GM12878 (cell line): ENCODE measurements at regions not wholly inside any gene's neighbourhood (a gene's known extent, or its start where the extent isn't known, plus 50 kb on each side); places are given as distances from the start of the nearest gene placed in this dataset.

Experiments used
- ATAC-seq: fragments of 200-7000 bp; cut with Tn5 transposase; 3 replicates; pipeline ENCODE4 v1.9.1; 2020; ENCODE audit warnings: mild to moderate bottlenecking, moderate library complexity
- BruUV-seq: library from RNA; stranded (reverse); fragments of 400-500 nt; replicated peaks from 2 replicates; lab custom pipeline; 2021; lab: Mats Ljungman, UMichigan
- CTCF ChIA-PET: fragments of 300-600 bp; sonication (Branson Sonifier 250); formaldehyde crosslinking; extraction: SDS; loops from one replicate; lab custom pipeline; 2021; ENCODE audit warnings: inconsistent platforms; lab: Yijun Ruan, JAX
- POLR2A ChIA-PET: fragments of 350-600 bp; formaldehyde crosslinking; extraction: SDS; loops from one replicate; lab custom pipeline; 2021; ENCODE audit warnings: inconsistent platforms; lab: Charles Lee
- RAD21 ChIA-PET: fragments of 300-600 bp; sonication (Branson Sonifier 250); formaldehyde crosslinking; loops from one replicate; lab custom pipeline; 2023; ENCODE audit warnings: antibody characterized with exemption; ENCODE audit not compliant: unreplicated experiment; lab: Charles Lee
- SMC1A ChIA-PET: fragments of 300-600 bp; sonication (Branson Sonifier 250); formaldehyde crosslinking; loops from one replicate; lab custom pipeline; 2023; ENCODE audit not compliant: unreplicated experiment, uncharacterized antibody; lab: Charles Lee
- DNase-seq: peaks from one replicate; pipeline ENCODE4 v3.0.0-alpha.2; 2011; ENCODE audit warnings: low read depth, low spot score
- FAIRE-seq: peaks from 3 replicates; lab custom pipeline; 2011; peaks lifted over from hg19 to GRCh38; lab: Jason Lieb, UNC
- H2AFZ ChIP-seq: 2 replicates; pipeline ENCODE4 v1.6.0; 2011; ENCODE audit warnings: low read depth, low read length, control low read depth; ENCODE audit not compliant: control insufficient read depth
- H3K27ac ChIP-seq: 2 replicates; pipeline ENCODE4 v1.5.1; 2011; ENCODE audit warnings: control low read depth; ENCODE audit not compliant: control insufficient read depth, insufficient read depth
- H3K27me3 ChIP-seq, 2 experiments: replicated peaks in 1 of 2; 2 replicates each; pipeline versions ENCODE4 v1.6.0 to v1.6.1; 2011; ENCODE audit warnings: low read length in 1 of 2; ENCODE audit not compliant: control insufficient read depth in 2 of 2, insufficient read depth in 2 of 2
- H3K36me3 ChIP-seq, 2 experiments: 2 replicates each; pipeline ENCODE4 v1.5.1; 2011; ENCODE audit warnings: low read length in 1 of 2; ENCODE audit not compliant: control insufficient read depth in 2 of 2, insufficient read depth in 2 of 2
- H3K4me1 ChIP-seq: 2 replicates; pipeline ENCODE4 v1.6.1; 2011; ENCODE audit warnings: mild to moderate bottlenecking, low read length, moderate library complexity, mixed read lengths; ENCODE audit not compliant: control insufficient read depth, insufficient read depth
- H3K4me2 ChIP-seq: 2 replicates; pipeline ENCODE4 v1.6.0; 2011; ENCODE audit warnings: control low read depth; ENCODE audit not compliant: control insufficient read depth, insufficient read depth
- H3K4me3 ChIP-seq: fragments of 200-600 bp; sonication (generic); 2 replicates; pipeline ENCODE4 v1.5.1; 2016
- H3K79me2 ChIP-seq: 2 replicates; pipeline ENCODE4 v1.6.0; 2011; ENCODE audit warnings: low read length; ENCODE audit not compliant: control insufficient read depth, insufficient read depth
- H3K9ac ChIP-seq: 2 replicates; pipeline ENCODE4 v1.8.0; 2011; ENCODE audit warnings: low read length, control low read depth, mixed read lengths; ENCODE audit not compliant: control insufficient read depth, insufficient read depth
- H3K9me3 ChIP-seq: replicated peaks from 3 replicates; pipeline ENCODE4 v1.5.1; 2011; ENCODE audit warnings: mild to moderate bottlenecking, low read length; ENCODE audit not compliant: control insufficient read depth, insufficient read depth
- H4K20me1 ChIP-seq: 2 replicates; pipeline ENCODE4 v1.6.0; 2011; ENCODE audit not compliant: control insufficient read depth, insufficient read depth
- CHD1 ChIP-seq: IDR thresholded peaks from 2 replicates; pipeline ENCODE4 v1.6.1; 2012; ENCODE audit warnings: low read depth, low read length, improper control_type of control experiment
- NBN ChIP-seq: fragments of 450-650 bp; IDR thresholded peaks from 2 replicates; pipeline ENCODE4 v1.6.1; 2016
- NR2C2 ChIP-seq: IDR thresholded peaks from 2 replicates; pipeline ENCODE4 v1.6.1; 2011; ENCODE audit warnings: borderline replicate concordance, low read depth; ENCODE audit not compliant: control insufficient read depth, insufficient read length
- SMC3 ChIP-seq: IDR thresholded peaks from 2 replicates; pipeline ENCODE4 v1.6.1; 2011; ENCODE audit warnings: low read length, improper control_type of control experiment, borderline replicate concordance
- SP1 ChIP-seq: IDR thresholded peaks from one replicate; pipeline ENCODE4 v1.6.1; 2011; ENCODE audit warnings: low read depth, low read length
- ZNF207 ChIP-seq: fragments of 450-650 bp; IDR thresholded peaks from 2 replicates; pipeline ENCODE4 v1.6.1; 2014; ENCODE audit warnings: antibody characterized with exemption, mild to moderate bottlenecking, borderline replicate concordance
- ZNF622 ChIP-seq: fragments of 450-650 bp; IDR thresholded peaks from 2 replicates; pipeline ENCODE4 v1.6.1; 2017; ENCODE audit warnings: mild to moderate bottlenecking, inconsistent platforms
- WGBS: methylation state at CpG from one replicate; pipeline ENCODE4 v1.1.6; 2016; ENCODE audit warnings: low lambda C conversion rate; ENCODE audit not compliant: insufficient replicate concordance, insufficient coverage; ENCODE audit errors: missing lambda C conversion rate; 5-methylcytosine and 5-hydroxymethylcytosine counted together
- in situ Hi-C: fragments of 300-500 bp; cut with MboI; formaldehyde crosslinking; loops from 9 replicates; pipeline ENCODE4 v1.14.3; 2018; ENCODE audit warnings: mixed read lengths
- intact Hi-C: fragments of 100-400 bp; cut with micrococcal nuclease; formaldehyde crosslinking; loops from one replicate; pipeline ENCODE4 v1.14.2; 2022; ENCODE audit not compliant: unreplicated experiment
- TF ChIP-seq, protein P1 (sequence below): fragments of 450-650 bp; IDR thresholded peaks from 2 replicates; pipeline ENCODE4 v1.6.1; 2017; ENCODE audit warnings: mild to moderate bottlenecking, low read depth, inconsistent platforms; ENCODE audit not compliant: poor library complexity, severe bottlenecking

DNA sequence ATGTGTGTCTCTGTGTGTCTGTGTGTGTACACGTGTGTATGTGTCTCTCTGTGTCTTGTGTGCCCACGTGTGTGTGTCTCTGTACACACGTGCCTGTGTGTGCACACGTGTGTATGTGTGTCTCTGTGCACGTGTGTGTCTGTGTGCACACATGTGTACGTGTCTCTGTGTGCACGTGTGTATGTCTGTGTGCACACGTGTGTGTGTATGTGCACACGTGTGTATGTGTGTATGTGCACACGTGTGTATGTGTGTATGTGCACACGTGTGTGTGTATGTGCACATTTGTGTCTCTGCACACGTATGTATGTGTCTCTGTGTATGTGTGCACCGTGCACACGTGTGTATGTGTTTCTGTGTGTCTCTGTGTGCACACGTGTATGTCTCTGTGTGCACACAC lies 248.7 kb upstream of the SHH start:
- Histone ChIP-seq H3K4me1 (no peaks in the 10 kb centered on the region), H3K9ac (no peak overlapping the region), H3K4me3 (no peak overlapping the region), H3K79me2 (no peaks in the 10 kb centered on the region), H3K9me3 (no peaks in the 10 kb centered on the region; the same call in 2 of the 3 replicates), H4K20me1 (no peaks in the 10 kb centered on the region), H2AFZ (no peak overlapping the region), H3K4me2 (no peak overlapping the region), H3K27ac (no peak overlapping the region), H3K27me3 (no peaks in the 10 kb centered on the region; a peak in 1 of 4 replicates), H3K36me3 (no peaks in the 10 kb centered on the region)
- DNase-seq (no peak), FAIRE-seq (no peak), ATAC-seq (no peak)
- in situ Hi-C loops (no loop called here), intact Hi-C loops (no loop called here)
- 46% methylated on average over 15 of the region's 15 CpGs for WGBS
- RAD21 ChIA-PET = no interaction called here
- SMC1A ChIA-PET = no interaction called here
- POLR2A ChIA-PET = no interaction called here
- TF ChIP-seq ZNF622 = no peak
- no peak for TF ChIP-seq SP1
- TF ChIP-seq ZNF207 = no peak
- TF ChIP-seq NBN = no peak
- no peak for TF ChIP-seq SMC3
- TF ChIP-seq, protein P1, sequence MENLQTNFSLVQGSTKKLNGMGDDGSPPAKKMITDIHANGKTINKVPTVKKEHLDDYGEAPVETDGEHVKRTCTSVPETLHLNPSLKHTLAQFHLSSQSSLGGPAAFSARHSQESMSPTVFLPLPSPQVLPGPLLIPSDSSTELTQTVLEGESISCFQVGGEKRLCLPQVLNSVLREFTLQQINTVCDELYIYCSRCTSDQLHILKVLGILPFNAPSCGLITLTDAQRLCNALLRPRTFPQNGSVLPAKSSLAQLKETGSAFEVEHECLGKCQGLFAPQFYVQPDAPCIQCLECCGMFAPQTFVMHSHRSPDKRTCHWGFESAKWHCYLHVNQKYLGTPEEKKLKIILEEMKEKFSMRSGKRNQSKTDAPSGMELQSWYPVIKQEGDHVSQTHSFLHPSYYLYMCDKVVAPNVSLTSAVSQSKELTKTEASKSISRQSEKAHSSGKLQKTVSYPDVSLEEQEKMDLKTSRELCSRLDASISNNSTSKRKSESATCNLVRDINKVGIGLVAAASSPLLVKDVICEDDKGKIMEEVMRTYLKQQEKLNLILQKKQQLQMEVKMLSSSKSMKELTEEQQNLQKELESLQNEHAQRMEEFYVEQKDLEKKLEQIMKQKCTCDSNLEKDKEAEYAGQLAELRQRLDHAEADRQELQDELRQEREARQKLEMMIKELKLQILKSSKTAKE = no peak
- TF ChIP-seq CHD1 = no peak
- peak; percentile 7 for TF ChIP-seq NR2C2
- CTCF ChIA-PET = no interaction called here
- BruUV-seq = no TSS peak
